Muscle of arm (tissue), 1 donor: ENCODE measurements at regions not wholly inside any gene's neighbourhood (a gene's known extent, or its start where the extent isn't known, plus 50 kb on each side); places are given as distances from the start of the nearest gene placed in this dataset.
A peak's percentile ranks its signal among the peaks of the same experiment; 100 is the strongest.

Experiments used
- DNase-seq: peaks from one replicate; pipeline ENCODE4 v3.0.0-alpha.2; 2013

- DNase-seq: no peak
These were observed 144.4 kb downstream of the RMI1 start for GRCh38 chr9:84125046-84125445.

- DNase-seq: no peak
These were observed 148.9 kb downstream of the RMI1 start for GRCh38 chr9:84129529-84129928.

GRCh38 chr9:84136119-84136868, 155.7 kb downstream of the RMI1 start:
- no peak for DNase-seq

- no peak for DNase-seq
These were observed 157.4 kb downstream of the RMI1 start for GRCh38 chr9:84137968-84138367.

- DNase-seq: no peak
These were observed 157.9 kb downstream of the RMI1 start for GRCh38 chr9:84138541-84138940.

GRCh38 chr9:84139296-84140070, 158.9 kb downstream of the RMI1 start:
- DNase-seq: peak; percentile 67

GRCh38 chr9:84140535-84141101, 160.0 kb downstream of the RMI1 start:
- no peak for DNase-seq

GRCh38 chr9:84141741-84142370, 161.3 kb downstream of the RMI1 start:
- DNase-seq: no peak

GRCh38 chr9:84145031-84145430, 164.4 kb downstream of the RMI1 start:
- DNase-seq: no peak

- no peak for DNase-seq
These were observed 165.2 kb downstream of the RMI1 start for GRCh38 chr9:84145780-84146179.

GRCh38 chr9:84146893-84147710, 166.5 kb downstream of the RMI1 start:
- no peak for DNase-seq

GRCh38 chr9:84151236-84151635, 170.6 kb downstream of the RMI1 start:
- DNase-seq: no peak

- DNase-seq: no peak
These were observed 171.0 kb downstream of the RMI1 start for GRCh38 chr9:84151640-84152039.

- no peak for DNase-seq
These were observed 171.6 kb downstream of the RMI1 start for GRCh38 chr9:84152204-84152603.

GRCh38 chr9:84153885-84154284, 173.3 kb downstream of the RMI1 start:
- DNase-seq: no peak

- no peak for DNase-seq
These were observed 173.7 kb downstream of the RMI1 start for GRCh38 chr9:84154320-84154719.

- no peak for DNase-seq
These were observed 177.4 kb downstream of the SLC28A3 start for GRCh38 chr9:84163052-84163650.

GRCh38 chr9:84166891-84167290, 173.7 kb downstream of the SLC28A3 start:
- no peak for DNase-seq

GRCh38 chr9:84169240-84169639, 171.3 kb downstream of the SLC28A3 start:
- DNase-seq: no peak

GRCh38 chr9:84170521-84171141, 169.9 kb downstream of the SLC28A3 start:
- DNase-seq: peak; percentile 74

- DNase-seq: no peak
These were observed 166.6 kb downstream of the SLC28A3 start for GRCh38 chr9:84173961-84174360.
